Keratinocyte (primary cell): ENCODE measurements at regions not wholly inside any gene's neighbourhood (a gene's known extent, or its start where the extent isn't known, plus 50 kb on each side); places are given as distances from the start of the nearest gene placed in this dataset.

Experiments
- EZH2 ChIP-seq: IDR thresholded peaks from one replicate; pipeline ENCODE4 v1.6.1; 2012; ENCODE audit warnings: inconsistent platforms, mild to moderate bottlenecking, low read length, moderate library complexity
- TF ChIP-seq, protein P1 (sequence below), 3 experiments: IDR thresholded peaks in 1 of 3; conservative IDR thresholded peaks in 1 of 3; optimal IDR thresholded peaks in 1 of 3; 2 replicates in 2 of 3; 3 replicates in 1 of 3; pipeline versions ENCODE3 to v1.5.1; 2011; ENCODE audit warnings: low read length in 3 of 3, mild to moderate bottlenecking in 3 of 3, moderate library complexity in 2 of 3, control low read depth in 1 of 3, inconsistent platforms in 1 of 3; ENCODE audit not compliant: insufficient read depth in 2 of 3; ENCODE audit errors: extremely low read depth in 1 of 3

DNA sequence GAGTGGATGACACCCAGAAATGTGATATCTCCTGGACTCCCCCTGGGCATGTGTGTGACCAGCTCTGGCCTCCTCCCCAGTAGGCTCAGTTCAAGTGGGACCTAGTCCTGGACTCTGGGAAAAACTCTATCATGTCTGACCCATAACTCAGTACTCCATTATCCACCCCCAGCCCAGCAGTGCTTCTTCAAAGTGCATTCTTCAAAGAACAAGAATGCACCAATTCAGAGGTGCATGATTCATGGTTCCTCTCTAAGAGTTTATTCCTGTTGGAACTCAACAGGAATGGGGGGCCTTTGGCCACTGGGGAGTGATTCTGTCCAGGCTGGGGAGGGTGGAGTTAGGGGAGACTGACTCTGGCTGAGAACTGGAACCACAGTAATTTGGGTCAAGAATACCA, 173.6 kb upstream of the CXCL12 start:
- TF ChIP-seq EZH2: no peak
- TF ChIP-seq, protein P1, sequence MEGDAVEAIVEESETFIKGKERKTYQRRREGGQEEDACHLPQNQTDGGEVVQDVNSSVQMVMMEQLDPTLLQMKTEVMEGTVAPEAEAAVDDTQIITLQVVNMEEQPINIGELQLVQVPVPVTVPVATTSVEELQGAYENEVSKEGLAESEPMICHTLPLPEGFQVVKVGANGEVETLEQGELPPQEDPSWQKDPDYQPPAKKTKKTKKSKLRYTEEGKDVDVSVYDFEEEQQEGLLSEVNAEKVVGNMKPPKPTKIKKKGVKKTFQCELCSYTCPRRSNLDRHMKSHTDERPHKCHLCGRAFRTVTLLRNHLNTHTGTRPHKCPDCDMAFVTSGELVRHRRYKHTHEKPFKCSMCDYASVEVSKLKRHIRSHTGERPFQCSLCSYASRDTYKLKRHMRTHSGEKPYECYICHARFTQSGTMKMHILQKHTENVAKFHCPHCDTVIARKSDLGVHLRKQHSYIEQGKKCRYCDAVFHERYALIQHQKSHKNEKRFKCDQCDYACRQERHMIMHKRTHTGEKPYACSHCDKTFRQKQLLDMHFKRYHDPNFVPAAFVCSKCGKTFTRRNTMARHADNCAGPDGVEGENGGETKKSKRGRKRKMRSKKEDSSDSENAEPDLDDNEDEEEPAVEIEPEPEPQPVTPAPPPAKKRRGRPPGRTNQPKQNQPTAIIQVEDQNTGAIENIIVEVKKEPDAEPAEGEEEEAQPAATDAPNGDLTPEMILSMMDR (optimal IDR thresholded peaks at IDR 0.05 in 1 of 3, IDR thresholded peaks at IDR 0.05 in 1 of 3, conservative IDR thresholded peaks at IDR 0.05 in 1 of 3; ENCODE audit: extremely low read depth in 1 of 3, insufficient read depth in 2 of 3, low read length in 3 of 3): no peak
